Suprapubic skin (tissue), 4 donors: ENCODE measurements at regions not wholly inside any gene's neighbourhood (a gene's known extent, or its start where the extent isn't known, plus 50 kb on each side); places are given as distances from the start of the nearest gene placed in this dataset.
A peak's percentile ranks its signal among the peaks of the same experiment; 100 is the strongest.

ENCODE experiments used
- CTCF ChIP-seq, 2 donors: fragments of 200-600 bp in 1 of 2; fragments of 450-650 bp in 1 of 2; sonication (generic) in 1 of 2; IDR thresholded peaks; one replicate each; pipeline ENCODE4 v1.5.1; 2016 to 2019; ENCODE audit warnings: antibody characterized with exemption in 2 of 2, mild to moderate bottlenecking in 1 of 2, moderate library complexity in 1 of 2
- EP300 ChIP-seq: sonication (generic); formaldehyde crosslinking; IDR thresholded peaks from one replicate; pipeline ENCODE4 v1.6.1; 2017; ENCODE audit warnings: antibody characterized with exemption
- POLR2A ChIP-seq, 2 donors: fragments of 450-650 bp; IDR thresholded peaks; one replicate each; pipeline ENCODE4 v1.6.1; 2017; ENCODE audit warnings: antibody characterized with exemption in 2 of 2, mild to moderate bottlenecking in 2 of 2, moderate library complexity in 2 of 2
- POLR2AphosphoS5 ChIP-seq, 3 donors: sonication (generic); formaldehyde crosslinking; IDR thresholded peaks; one replicate each; pipeline ENCODE4 v1.6.1; 2017; ENCODE audit warnings: antibody characterized with exemption in 3 of 3

DNA sequence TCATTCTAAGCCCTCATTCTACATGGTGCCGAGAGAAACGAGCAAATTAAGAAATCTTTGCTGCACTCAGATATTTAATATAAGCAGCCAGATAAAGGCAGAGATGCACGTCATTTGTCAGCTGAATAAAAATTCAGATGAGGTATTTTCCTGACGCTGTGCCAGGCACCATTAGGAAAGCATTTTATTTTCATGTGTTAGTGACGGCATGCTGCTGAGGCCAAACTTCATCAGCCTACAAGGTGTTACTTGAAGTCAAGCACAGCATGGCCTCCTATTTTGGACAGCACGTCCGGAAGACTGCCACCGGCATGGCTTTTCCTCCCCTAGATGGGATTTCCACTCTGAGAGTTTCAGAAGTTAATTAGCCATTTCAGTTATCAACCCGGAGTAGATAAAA, 70.3 kb downstream of the IRX3 start:
- TF ChIP-seq CTCF (IDR thresholded peaks at IDR 0.05) (no peak), POLR2AphosphoS5 (IDR thresholded peaks at IDR 0.05) (no peak), EP300 (no peak), POLR2A (IDR thresholded peaks at IDR 0.05) (peak in 1 of 2 donors; percentile 12)
